PFSK-1 (cell line): ENCODE measurements at regions not wholly inside any gene's neighbourhood (a gene's known extent, or its start where the extent isn't known, plus 50 kb on each side); places are given as distances from the start of the nearest gene placed in this dataset.

ENCODE experiments used
- POLR2AphosphoS5 ChIP-seq: IDR thresholded peaks from 2 replicates; pipeline ENCODE4 v1.6.1; 2012; ENCODE audit warnings: low read depth, mild to moderate bottlenecking, control low read depth, low read length, moderate library complexity
- REST ChIP-seq, 2 experiments: IDR thresholded peaks; 2 replicates each; pipeline versions ENCODE4 v1.6.1 to v1.8.0; 2011 to 2012; ENCODE audit warnings: low read depth in 2 of 2, low read length in 2 of 2, control low read depth in 1 of 2, inconsistent platforms in 1 of 2, mild to moderate bottlenecking in 1 of 2, moderate library complexity in 1 of 2; ENCODE audit not compliant: insufficient read depth in 1 of 2
- SIN3A ChIP-seq: IDR thresholded peaks from 2 replicates; pipeline ENCODE4 v1.6.1; 2012; ENCODE audit warnings: mild to moderate bottlenecking, low read length, moderate library complexity, borderline replicate concordance; ENCODE audit not compliant: insufficient read depth
- TAF1 ChIP-seq: IDR thresholded peaks from 2 replicates; pipeline ENCODE4 v1.6.1; 2012; ENCODE audit warnings: low read length, control low read depth, borderline replicate concordance; ENCODE audit not compliant: insufficient read depth

GRCh38 chrX:45879512-45879911, 665.7 kb downstream of the ZNF674 start:
- TF ChIP-seq SIN3A, result no peak
- TF ChIP-seq REST (IDR thresholded peaks at IDR 0.05; ENCODE audit: insufficient read depth in 1 of 2, low read depth in 2 of 2, low read length in 2 of 2), result no peak
- no peak for TF ChIP-seq TAF1
- TF ChIP-seq POLR2AphosphoS5, result no peak
